ENCODE measurements at regions not wholly inside any gene's neighbourhood (a gene's known extent, or its start where the extent isn't known, plus 50 kb on each side); places are given as distances from the start of the nearest gene placed in this dataset.

DNA sequence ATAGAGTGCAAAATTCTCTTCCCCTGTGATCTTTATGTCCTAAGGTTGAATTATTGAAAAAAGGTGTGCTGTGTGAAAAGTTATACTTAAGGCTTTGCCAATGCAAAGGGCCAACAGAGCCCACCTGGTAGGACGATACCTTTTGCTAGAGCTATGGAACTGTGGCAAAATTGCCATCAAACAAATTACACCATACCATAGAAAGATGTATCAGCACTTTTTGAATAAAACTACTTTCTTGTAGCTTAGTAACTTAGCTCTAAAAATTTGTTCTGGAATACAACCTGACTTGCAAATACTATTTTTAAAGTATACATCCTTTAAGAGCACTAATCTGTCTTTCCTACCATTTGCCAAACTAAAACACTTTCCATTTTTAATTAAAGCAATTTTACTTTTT, 147.2 kb upstream of the ERCC4 start:
- H4K20me1 ChIP-seq (ENCODE audit: insufficient read depth, low read length): no peaks in the 10 kb centered on the region
- peaks cover 13% of the 10 kb centered on the region for H3K9me3 ChIP-seq (ENCODE audit: low read length)
- TF ChIP-seq, protein P1, sequence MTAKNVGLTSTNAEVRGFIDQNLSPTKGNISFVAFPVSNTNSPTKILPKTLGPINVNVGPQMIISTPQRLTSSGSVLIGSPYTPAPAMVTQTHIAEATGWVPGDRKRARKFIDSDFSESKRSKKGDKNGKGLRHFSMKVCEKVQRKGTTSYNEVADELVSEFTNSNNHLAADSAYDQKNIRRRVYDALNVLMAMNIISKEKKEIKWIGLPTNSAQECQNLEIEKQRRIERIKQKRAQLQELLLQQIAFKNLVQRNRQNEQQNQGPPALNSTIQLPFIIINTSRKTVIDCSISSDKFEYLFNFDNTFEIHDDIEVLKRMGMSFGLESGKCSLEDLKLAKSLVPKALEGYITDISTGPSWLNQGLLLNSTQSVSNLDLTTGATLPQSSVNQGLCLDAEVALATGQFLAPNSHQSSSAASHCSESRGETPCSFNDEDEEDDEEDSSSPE (CRISPR knock-in tag; IDR thresholded peaks at IDR 0.05): no peak
- TF ChIP-seq MAFF (IDR thresholded peaks at IDR 0.05; ENCODE audit: low read depth, low read length): peak; percentile 78
- TF ChIP-seq MAFK (conservative IDR thresholded peaks at IDR 0.05 in 1 of 2, IDR thresholded peaks at IDR 0.05 in 1 of 2; ENCODE audit: low read length in 2 of 2): peak; percentile 68 to 83
- no peaks in the 10 kb centered on the region for H3K79me2 ChIP-seq (ENCODE audit: insufficient read depth, low read length)
- ChIA-PET CTCF (ENCODE audit: low intra/inter-chr PET ratio, low total read pairs) (no interaction called here), POLR2A (no interaction called here)
- H3K36me3 ChIP-seq (replicated peaks in 1 of 2; ENCODE audit: control insufficient read depth in 1 of 2, insufficient read depth in 2 of 2, low read length in 2 of 2): no peaks in the 10 kb centered on the region
- 10% methylated on average over 1 of the region's 1 CpG for WGBS (ENCODE audit: low lambda C conversion rate)
- ATAC-seq (no peak), DNase-seq (ENCODE audit: low spot score) (no peak), FAIRE-seq (no peak)
- no peak overlapping the region for H3K27ac ChIP-seq (ENCODE audit: extremely low read length, insufficient read depth, low read length)
- intact Hi-C loops (cut with micrococcal nuclease; ENCODE audit: unreplicated experiment) (no loop called here), in situ Hi-C loops (cut with HindIII; ENCODE audit: extremely low pct_ligation_motif_present, low pct_unique_long_range_greater_than_20kb) (no loop called here)
- H3K9ac ChIP-seq (ENCODE audit: insufficient read depth, low read depth, low read length): no peak overlapping the region
- H3K4me1 ChIP-seq (ENCODE audit: insufficient read depth, low read length): no peaks in the 10 kb centered on the region
- no peak overlapping the region for H2AFZ ChIP-seq (ENCODE audit: low read length)
- no peak overlapping the region for H3K4me2 ChIP-seq (ENCODE audit: low read depth, low read length)
- H3K4me3 ChIP-seq (replicated peaks in 1 of 3; ENCODE audit: insufficient read depth in 1 of 3, low read depth in 2 of 3, low read length in 3 of 3): no peak overlapping the region
- no TSS peak for BruUV-seq (replicated peaks)
- no peaks in the 10 kb centered on the region for H3K27me3 ChIP-seq (ENCODE audit: control insufficient read depth in 1 of 2, insufficient read depth in 2 of 2, low read length in 2 of 2)

DNA sequence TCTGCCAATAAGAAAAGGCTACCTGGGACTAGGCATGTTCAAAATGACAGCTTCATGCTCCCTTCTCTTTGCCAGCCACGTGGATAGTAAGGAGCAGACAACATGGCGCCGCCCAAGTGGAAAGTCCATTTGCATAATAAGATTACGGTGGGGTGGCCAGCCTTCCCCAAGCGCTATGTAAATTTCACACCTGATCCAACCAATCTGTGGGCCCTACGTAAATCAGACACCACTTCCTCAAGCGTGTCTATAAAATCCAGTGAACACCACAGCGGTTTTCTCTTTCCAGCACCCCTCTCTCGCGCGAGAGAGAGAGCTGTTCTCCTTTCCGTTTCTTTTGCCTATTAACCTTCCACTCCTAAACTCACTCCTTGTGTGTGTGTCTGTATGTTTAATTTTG, 140.3 kb upstream of the ERCC4 start:
- no peaks in the 10 kb centered on the region for H3K36me3 ChIP-seq (replicated peaks in 1 of 2; ENCODE audit: control insufficient read depth in 1 of 2, insufficient read depth in 2 of 2, low read length in 2 of 2)
- no peak overlapping the region for H2AFZ ChIP-seq (ENCODE audit: low read length)
- ChIA-PET CTCF (ENCODE audit: low intra/inter-chr PET ratio, low total read pairs) (no interaction called here), POLR2A (no interaction called here)
- peaks cover 13% of the 10 kb centered on the region for H3K4me1 ChIP-seq (ENCODE audit: insufficient read depth, low read length)
- H3K4me3 ChIP-seq (replicated peaks in 1 of 3; ENCODE audit: insufficient read depth in 1 of 3, low read depth in 2 of 3, low read length in 3 of 3): no peak overlapping the region
- H3K4me2 ChIP-seq (ENCODE audit: low read depth, low read length): no peak overlapping the region
- H3K9ac ChIP-seq (ENCODE audit: insufficient read depth, low read depth, low read length): no peak overlapping the region
- no peak overlapping the region for H3K27ac ChIP-seq (ENCODE audit: extremely low read length, insufficient read depth, low read length)
- H4K20me1 ChIP-seq (ENCODE audit: insufficient read depth, low read length): no peaks in the 10 kb centered on the region
- intact Hi-C loops (cut with micrococcal nuclease; ENCODE audit: unreplicated experiment) (no loop called here), in situ Hi-C loops (cut with HindIII; ENCODE audit: extremely low pct_ligation_motif_present, low pct_unique_long_range_greater_than_20kb) (no loop called here)
- FAIRE-seq: no peak
- no peaks in the 10 kb centered on the region for H3K27me3 ChIP-seq (ENCODE audit: control insufficient read depth in 1 of 2, insufficient read depth in 2 of 2, low read length in 2 of 2)
- no peak for DNase-seq (ENCODE audit: low spot score)
- BruUV-seq (replicated peaks): no TSS peak
- no peak for ATAC-seq
- peaks cover 13% of the 10 kb centered on the region for H3K9me3 ChIP-seq (ENCODE audit: low read length)
- H3K79me2 ChIP-seq (ENCODE audit: insufficient read depth, low read length): no peaks in the 10 kb centered on the region
- WGBS (ENCODE audit: low lambda C conversion rate): 72% methylated on average over 11 of the region's 12 CpGs
- TF ChIP-seq TEAD2 (CRISPR knock-in tag; IDR thresholded peaks at IDR 0.05) (no peak), ZNF451 (CRISPR knock-in tag; IDR thresholded peaks at IDR 0.05) (no peak), ZNF235 (CRISPR knock-in tag; IDR thresholded peaks at IDR 0.05; ENCODE audit: borderline replicate concordance) (no peak), MBNL3 (CRISPR knock-in tag; conservative IDR thresholded peaks at IDR 0.05) (no peak), ZSCAN30 (CRISPR knock-in tag; IDR thresholded peaks at IDR 0.05) (no peak), HMG20B (CRISPR knock-in tag; conservative IDR thresholded peaks at IDR 0.05) (no peak)
- TF ChIP-seq, protein P2, sequence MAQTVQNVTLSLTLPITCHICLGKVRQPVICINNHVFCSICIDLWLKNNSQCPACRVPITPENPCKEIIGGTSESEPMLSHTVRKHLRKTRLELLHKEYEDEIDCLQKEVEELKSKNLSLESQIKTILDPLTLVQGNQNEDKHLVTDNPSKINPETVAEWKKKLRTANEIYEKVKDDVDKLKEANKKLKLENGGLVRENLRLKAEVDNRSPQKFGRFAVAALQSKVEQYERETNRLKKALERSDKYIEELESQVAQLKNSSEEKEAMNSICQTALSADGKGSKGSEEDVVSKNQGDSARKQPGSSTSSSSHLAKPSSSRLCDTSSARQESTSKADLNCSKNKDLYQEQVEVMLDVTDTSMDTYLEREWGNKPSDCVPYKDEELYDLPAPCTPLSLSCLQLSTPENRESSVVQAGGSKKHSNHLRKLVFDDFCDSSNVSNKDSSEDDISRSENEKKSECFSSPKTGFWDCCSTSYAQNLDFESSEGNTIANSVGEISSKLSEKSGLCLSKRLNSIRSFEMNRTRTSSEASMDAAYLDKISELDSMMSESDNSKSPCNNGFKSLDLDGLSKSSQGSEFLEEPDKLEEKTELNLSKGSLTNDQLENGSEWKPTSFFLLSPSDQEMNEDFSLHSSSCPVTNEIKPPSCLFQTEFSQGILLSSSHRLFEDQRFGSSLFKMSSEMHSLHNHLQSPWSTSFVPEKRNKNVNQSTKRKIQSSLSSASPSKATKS (CRISPR knock-in tag; IDR thresholded peaks at IDR 0.05): no peak
- TF ChIP-seq, protein P3, sequence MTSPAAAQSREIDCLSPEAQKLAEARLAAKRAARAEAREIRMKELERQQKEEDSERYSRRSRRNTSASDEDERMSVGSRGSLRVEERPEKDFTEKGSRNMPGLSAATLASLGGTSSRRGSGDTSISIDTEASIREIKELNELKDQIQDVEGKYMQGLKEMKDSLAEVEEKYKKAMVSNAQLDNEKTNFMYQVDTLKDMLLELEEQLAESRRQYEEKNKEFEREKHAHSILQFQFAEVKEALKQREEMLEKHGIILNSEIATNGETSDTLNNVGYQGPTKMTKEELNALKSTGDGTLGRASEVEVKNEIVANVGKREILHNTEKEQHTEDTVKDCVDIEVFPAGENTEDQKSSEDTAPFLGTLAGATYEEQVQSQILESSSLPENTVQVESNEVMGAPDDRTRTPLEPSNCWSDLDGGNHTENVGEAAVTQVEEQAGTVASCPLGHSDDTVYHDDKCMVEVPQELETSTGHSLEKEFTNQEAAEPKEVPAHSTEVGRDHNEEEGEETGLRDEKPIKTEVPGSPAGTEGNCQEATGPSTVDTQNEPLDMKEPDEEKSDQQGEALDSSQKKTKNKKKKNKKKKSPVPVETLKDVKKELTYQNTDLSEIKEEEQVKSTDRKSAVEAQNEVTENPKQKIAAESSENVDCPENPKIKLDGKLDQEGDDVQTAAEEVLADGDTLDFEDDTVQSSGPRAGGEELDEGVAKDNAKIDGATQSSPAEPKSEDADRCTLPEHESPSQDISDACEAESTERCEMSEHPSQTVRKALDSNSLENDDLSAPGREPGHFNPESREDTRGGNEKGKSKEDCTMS (CRISPR knock-in tag; conservative IDR thresholded peaks at IDR 0.05): no peak
- TF ChIP-seq, protein P4, sequence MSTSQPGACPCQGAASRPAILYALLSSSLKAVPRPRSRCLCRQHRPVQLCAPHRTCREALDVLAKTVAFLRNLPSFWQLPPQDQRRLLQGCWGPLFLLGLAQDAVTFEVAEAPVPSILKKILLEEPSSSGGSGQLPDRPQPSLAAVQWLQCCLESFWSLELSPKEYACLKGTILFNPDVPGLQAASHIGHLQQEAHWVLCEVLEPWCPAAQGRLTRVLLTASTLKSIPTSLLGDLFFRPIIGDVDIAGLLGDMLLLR (CRISPR knock-in tag; IDR thresholded peaks at IDR 0.05): no peak
